ENCODE measurements at regions not wholly inside any gene's neighbourhood (a gene's known extent, or its start where the extent isn't known, plus 50 kb on each side); places are given as distances from the start of the nearest gene placed in this dataset.

DNA sequence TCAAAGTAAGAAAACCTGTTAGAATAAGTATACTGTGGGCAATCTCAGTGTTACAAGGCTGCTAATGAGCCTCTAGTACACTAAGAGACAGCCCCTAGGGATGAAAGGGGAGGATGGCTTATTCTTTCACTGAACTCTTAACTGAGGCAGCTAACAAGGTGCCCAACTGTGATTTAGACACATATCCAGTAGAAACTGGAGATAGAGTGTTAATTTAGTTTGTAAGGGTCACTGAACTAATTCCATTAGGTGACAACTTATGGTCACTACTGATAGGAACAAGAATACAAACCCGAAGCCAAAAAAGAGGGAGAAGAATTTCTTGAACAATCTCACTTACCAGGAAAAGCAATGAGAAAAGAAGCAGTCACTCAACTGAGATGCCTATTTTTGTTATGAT lies 1010.6 kb downstream of the PCDH9 start:
- no peak for DNase-seq (ENCODE audit: extremely low spot score)
- CTCF ChIA-PET = no interaction called here
- no peak for TF ChIP-seq CTCF (IDR thresholded peaks at IDR 0.05; ENCODE audit: control extremely low read depth, extremely low read depth, low read depth, missing control alignments)
- POLR2A ChIA-PET = no interaction called here

DNA sequence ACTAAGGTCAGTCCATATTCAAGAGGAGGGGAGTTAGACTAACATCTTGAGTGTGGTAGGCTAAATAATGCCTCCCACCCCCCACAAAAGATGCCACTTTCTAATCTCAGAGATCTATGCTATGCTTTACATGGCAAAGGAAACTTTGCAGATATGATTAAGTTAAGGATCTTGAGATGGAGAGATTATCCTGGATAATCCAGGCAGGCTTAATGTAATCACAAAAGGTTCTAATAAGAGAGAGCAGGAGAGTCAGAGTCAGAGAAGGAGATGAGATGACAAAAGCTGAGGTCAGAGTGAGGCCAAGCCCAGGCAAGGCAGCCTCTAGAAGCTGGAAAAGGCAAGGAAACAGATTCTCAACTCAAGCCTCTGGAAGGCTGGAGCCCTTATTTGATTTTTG lies 1011.6 kb downstream of the PCDH9 start:
- DNase-seq (ENCODE audit: extremely low spot score) = no peak
- ChIA-PET CTCF (no interaction called here), POLR2A (no interaction called here)
- TF ChIP-seq CTCF (IDR thresholded peaks at IDR 0.05; ENCODE audit: control extremely low read depth, extremely low read depth, low read depth, missing control alignments) = no peak

DNA sequence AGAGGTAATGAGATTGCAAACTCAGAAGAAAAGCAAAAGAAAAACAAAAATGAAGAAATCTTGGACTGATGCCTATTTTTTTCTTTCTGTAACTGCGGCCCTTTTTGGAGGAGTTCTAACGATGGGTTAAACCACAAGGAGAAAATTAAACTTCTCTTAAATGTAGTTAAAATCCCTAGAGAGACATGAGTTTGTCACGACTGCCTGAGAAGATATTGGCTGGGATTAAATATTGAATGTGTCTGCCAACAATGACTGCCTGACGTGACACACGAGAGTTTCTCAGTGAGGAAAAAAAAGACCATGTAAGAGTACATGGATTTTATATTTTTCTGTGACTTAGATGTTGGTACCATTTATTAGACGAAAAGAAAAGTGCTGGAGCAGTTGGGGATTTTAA lies 1013.4 kb downstream of the PCDH9 start:
- no peak for DNase-seq (ENCODE audit: extremely low spot score)
- ChIA-PET CTCF (interaction anchor here (1.0 to 1.2 kb wide), 2 partner anchors 11 to 14 kb away, joined by 3 to 4 read pairs; no protein-coding TSS in a partner anchor), POLR2A (no interaction called here)
- no peak for TF ChIP-seq CTCF (IDR thresholded peaks at IDR 0.05; ENCODE audit: control extremely low read depth, extremely low read depth, low read depth, missing control alignments)

DNA sequence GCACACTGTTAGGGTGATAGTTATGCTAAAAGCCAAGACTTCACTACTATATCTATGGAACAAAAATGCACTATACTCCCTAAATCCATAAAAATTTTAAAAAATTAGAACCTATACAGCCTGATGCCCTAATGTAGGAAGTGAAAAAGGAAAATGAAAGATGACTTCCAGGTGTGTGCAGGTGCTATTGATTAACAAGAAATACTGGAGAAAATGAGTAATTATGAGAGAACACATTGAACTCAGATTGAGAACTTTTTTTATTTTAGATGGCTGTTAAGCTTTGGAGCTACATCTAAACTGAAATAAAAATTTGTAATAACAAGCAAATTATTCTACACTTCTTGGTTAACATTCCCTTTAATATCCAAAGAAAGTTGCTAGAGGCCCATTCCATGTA lies 1015.7 kb downstream of the PCDH9 start:
- no peak for TF ChIP-seq CTCF (IDR thresholded peaks at IDR 0.05; ENCODE audit: control extremely low read depth, extremely low read depth, low read depth, missing control alignments)
- no peak for DNase-seq (ENCODE audit: extremely low spot score)
- POLR2A ChIA-PET = no interaction called here
- CTCF ChIA-PET = interaction anchor here (1.9 kb wide), 1 partner anchor 10 kb away, joined by 8 read pairs; no protein-coding TSS in a partner anchor

GRCh38 chr13:66212511-66212910 lies 1017.6 kb downstream of the PCDH9 start:
- no peak for TF ChIP-seq CTCF (IDR thresholded peaks at IDR 0.05; ENCODE audit: control extremely low read depth, extremely low read depth, low read depth, missing control alignments)
- ChIA-PET CTCF (interaction anchor here (0.8 kb wide), 1 partner anchor 12 kb away, joined by 3 read pairs; no protein-coding TSS in a partner anchor), POLR2A (no interaction called here)
- no peak for DNase-seq (ENCODE audit: extremely low spot score)

- ChIA-PET CTCF (interaction anchor here (1.6 kb wide), 1 partner anchor 14 kb away, joined by 4 read pairs; no protein-coding TSS in a partner anchor), POLR2A (no interaction called here)
- TF ChIP-seq CTCF (IDR thresholded peaks at IDR 0.05; ENCODE audit: control extremely low read depth, extremely low read depth, low read depth, missing control alignments) = no peak
- no peak for DNase-seq (ENCODE audit: extremely low spot score)
Observed at GRCh38 chr13:66210677-66211076, 1019.5 kb downstream of the PCDH9 start.

DNA sequence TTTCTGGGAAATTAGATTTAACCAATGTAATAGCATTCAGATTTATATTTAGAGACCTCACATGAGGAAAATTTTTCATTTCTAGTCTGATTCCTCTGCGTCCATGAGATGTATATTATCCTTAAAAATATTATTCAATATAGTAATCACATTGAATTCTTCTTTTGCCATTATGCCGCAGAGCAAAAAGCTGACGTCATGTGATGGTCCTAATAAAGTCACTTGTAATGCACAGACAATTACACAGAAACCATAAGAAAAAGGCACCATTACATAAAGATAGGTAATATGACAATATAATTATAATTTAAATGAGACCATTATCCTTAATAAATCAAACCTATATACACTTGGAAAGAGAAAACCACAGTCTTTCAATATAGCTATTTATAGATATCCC lies 1021.5 kb downstream of the PCDH9 start:
- no peak for DNase-seq (ENCODE audit: extremely low spot score)
- ChIA-PET CTCF (no interaction called here), POLR2A (no interaction called here)
- no peak for TF ChIP-seq CTCF (IDR thresholded peaks at IDR 0.05; ENCODE audit: control extremely low read depth, extremely low read depth, low read depth, missing control alignments)
